GM13977 (cell line): ENCODE measurements at regions not wholly inside any gene's neighbourhood (a gene's known extent, or its start where the extent isn't known, plus 50 kb on each side); places are given as distances from the start of the nearest gene placed in this dataset.

ENCODE experiments used
- DNase-seq: peaks from one replicate; pipeline ENCODE4 v3.0.0; 2012; ENCODE audit warnings: low spot score
- CTCF ChIP-seq: IDR thresholded peaks from 2 replicates; pipeline ENCODE4 v1.5.1; 2012; ENCODE audit warnings: mild to moderate bottlenecking, control low read depth; ENCODE audit not compliant: insufficient read depth; ENCODE audit errors: extremely low read depth, missing control alignments
- in situ Hi-C: fragments of 300-500 bp; cut with MboI; formaldehyde crosslinking; loops from one replicate; pipeline ENCODE4 v1.12.0; 2022; ENCODE audit warnings: low sequenced_read_pairs, low pct_unique_long_range_greater_than_20kb, mixed read lengths, inconsistent platforms; ENCODE audit not compliant: unreplicated experiment

GRCh38 chr3:150165396-150166094, 194.8 kb upstream of the PFN2 start:
- DNase-seq, result no peak
- TF ChIP-seq CTCF, result no peak
- in situ Hi-C loops, result no loop called here

- in situ Hi-C loops, result no loop called here
- no peak for DNase-seq
- no peak for TF ChIP-seq CTCF
Observed at GRCh38 chr3:150161011-150161410, 190.3 kb upstream of the PFN2 start.

- in situ Hi-C loops, result no loop called here
- no peak for DNase-seq
- TF ChIP-seq CTCF, result no peak
Observed at GRCh38 chr3:150158943-150159625, 188.4 kb upstream of the PFN2 start.

GRCh38 chr3:150152567-150152966, 181.9 kb upstream of the PFN2 start:
- in situ Hi-C loops, result no loop called here
- DNase-seq, result no peak
- no peak for TF ChIP-seq CTCF

GRCh38 chr3:150150633-150151032, 179.9 kb upstream of the PFN2 start:
- no peak for TF ChIP-seq CTCF

GRCh38 chr3:150149651-150150051, 179.0 kb upstream of the PFN2 start:
- no peak for TF ChIP-seq CTCF
- in situ Hi-C loops, result no loop called here
- DNase-seq, result no peak

More at GRCh38 chr3:150150633-150151032, 179.9 kb upstream of the PFN2 start:
- no peak for DNase-seq
- in situ Hi-C loops, result no loop called here
